ENCODE measurements at regions not wholly inside any gene's neighbourhood (a gene's known extent, or its start where the extent isn't known, plus 50 kb on each side); places are given as distances from the start of the nearest gene placed in this dataset.

DNA sequence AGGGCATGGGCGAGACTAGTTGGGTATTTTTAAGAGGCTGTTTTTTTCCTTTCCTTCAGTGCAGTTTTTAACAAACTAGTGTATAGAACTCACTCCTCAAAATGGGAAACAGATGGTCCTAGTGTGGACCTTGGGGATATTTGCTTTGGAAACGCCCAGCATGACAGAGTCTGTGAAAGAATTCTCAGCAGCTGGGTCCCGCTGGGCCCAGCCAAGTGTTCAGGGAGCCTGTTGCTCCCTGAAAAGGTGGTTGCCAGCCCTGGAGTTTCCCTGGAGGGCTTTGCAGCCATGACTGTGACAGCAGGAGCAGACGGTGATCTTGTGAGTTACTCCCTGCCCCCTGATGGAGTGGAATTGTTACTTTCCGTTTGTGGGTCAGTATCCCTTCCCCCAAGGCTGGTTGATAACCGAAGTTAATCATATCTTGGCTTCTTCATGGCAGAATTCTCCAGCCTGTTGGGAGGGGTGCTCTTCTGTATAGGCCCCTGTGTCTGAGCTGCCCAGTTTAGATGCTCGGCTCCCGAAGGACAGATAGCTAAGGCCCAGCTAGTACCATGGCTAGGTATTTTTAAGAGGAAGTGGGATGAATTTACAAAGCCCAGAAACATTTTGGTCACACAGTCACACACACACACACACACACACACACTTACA is 278.6 kb upstream of the HABP2 start:
- H3K27ac ChIP-seq (ENCODE audit: low read length): no peak overlapping the region
- H3K36me3 ChIP-seq (ENCODE audit: insufficient read depth, low read length): no peaks in the 10 kb centered on the region
- no peaks in the 10 kb centered on the region for H3K79me2 ChIP-seq (replicated peaks; ENCODE audit: insufficient read depth, low read length)
- H3K9ac ChIP-seq (ENCODE audit: low read length): no peak overlapping the region
- H3F3A ChIP-seq (ENCODE audit: insufficient read depth, low read length, poor library complexity, severe bottlenecking): no peaks in the 10 kb centered on the region
- H3K9me2 ChIP-seq (ENCODE audit: insufficient read depth, low read length): no peaks in the 10 kb centered on the region
- no peak overlapping the region for H3K4me2 ChIP-seq (ENCODE audit: low read length)
- TF ChIP-seq EP300 (conservative IDR thresholded peaks at IDR 0.05; ENCODE audit: poor library complexity, severe bottlenecking): no peak
- TF ChIP-seq MXI1 (conservative IDR thresholded peaks at IDR 0.05; ENCODE audit: poor library complexity, severe bottlenecking): no peak
- no peak for TF ChIP-seq CTCF (IDR thresholded peaks at IDR 0.05; ENCODE audit: poor library complexity, severe bottlenecking)
- TF ChIP-seq POLR2AphosphoS5 (IDR thresholded peaks at IDR 0.05): no peak
- H3K27me3 ChIP-seq (ENCODE audit: insufficient read depth, low read depth, low read length): no peaks in the 10 kb centered on the region
- no peaks in the 10 kb centered on the region for H4K20me1 ChIP-seq (ENCODE audit: insufficient read depth)
- no peak overlapping the region for H3K4me3 ChIP-seq (ENCODE audit: low read length)
- no peaks in the 10 kb centered on the region for H3K9me3 ChIP-seq (ENCODE audit: low read length)
- no peak overlapping the region for H2AFZ ChIP-seq (ENCODE audit: low read depth, low read length)

DNA sequence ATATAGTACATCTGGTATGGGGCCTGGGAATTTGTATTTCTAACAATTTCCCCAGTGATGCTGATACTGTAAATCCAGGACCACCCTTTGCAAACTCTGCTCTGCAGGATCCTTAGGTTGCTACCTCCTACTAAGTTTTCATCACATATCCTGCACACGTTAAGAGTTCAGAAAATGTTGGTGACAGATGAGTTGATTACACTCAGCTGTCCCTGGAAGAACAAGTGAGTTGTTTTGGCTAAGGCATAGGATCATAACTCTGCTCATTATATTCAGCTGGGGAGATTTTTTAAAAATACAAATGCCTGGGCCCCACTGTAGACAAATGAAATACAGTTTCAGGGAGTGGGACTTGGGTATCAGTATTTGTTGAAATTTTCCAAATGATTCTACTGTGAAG is 274.6 kb upstream of the HABP2 start:
- no peak overlapping the region for H3K9ac ChIP-seq (ENCODE audit: low read length)
- no peaks in the 10 kb centered on the region for H3K9me2 ChIP-seq (ENCODE audit: insufficient read depth, low read length)
- TF ChIP-seq REST (IDR thresholded peaks at IDR 0.05; ENCODE audit: borderline replicate concordance) (no peak), EZH2 (IDR thresholded peaks at IDR 0.05; ENCODE audit: borderline replicate concordance, insufficient read depth, low read length, poor library complexity, severe bottlenecking) (no peak), POLR2AphosphoS5 (IDR thresholded peaks at IDR 0.05) (no peak)
- H3K4me2 ChIP-seq (ENCODE audit: low read length): no peak overlapping the region
- H3K4me3 ChIP-seq (ENCODE audit: low read length): no peak overlapping the region
- H3K27ac ChIP-seq (ENCODE audit: low read length): no peak overlapping the region
- no peaks in the 10 kb centered on the region for H4K20me1 ChIP-seq (ENCODE audit: insufficient read depth)
- no peaks in the 10 kb centered on the region for H3K9me3 ChIP-seq (ENCODE audit: low read length)
- no peaks in the 10 kb centered on the region for H3F3A ChIP-seq (ENCODE audit: insufficient read depth, low read length, poor library complexity, severe bottlenecking)
- no peaks in the 10 kb centered on the region for H3K79me2 ChIP-seq (replicated peaks; ENCODE audit: insufficient read depth, low read length)
- H2AFZ ChIP-seq (ENCODE audit: low read depth, low read length): no peak overlapping the region
- H3K36me3 ChIP-seq (ENCODE audit: insufficient read depth, low read length): no peaks in the 10 kb centered on the region
- no peaks in the 10 kb centered on the region for H3K27me3 ChIP-seq (ENCODE audit: insufficient read depth, low read depth, low read length)

GRCh38 chr10:113278664-113279063 is 274.2 kb upstream of the HABP2 start:
- Histone ChIP-seq H3K27ac (ENCODE audit: low read length) (no peak overlapping the region), H3K9me3 (ENCODE audit: low read length) (no peaks in the 10 kb centered on the region)
- no peak for TF ChIP-seq CTCF (IDR thresholded peaks at IDR 0.05; ENCODE audit: poor library complexity, severe bottlenecking)
- TF ChIP-seq SMC3 (conservative IDR thresholded peaks at IDR 0.05; ENCODE audit: poor library complexity): no peak
- TF ChIP-seq POLR2AphosphoS5 (IDR thresholded peaks at IDR 0.05): no peak

More at GRCh38 chr10:113278664-113279063, 274.2 kb upstream of the HABP2 start:
- no peaks in the 10 kb centered on the region for H3K27me3 ChIP-seq (ENCODE audit: insufficient read depth, low read depth, low read length)
- H3K4me2 ChIP-seq (ENCODE audit: low read length): no peak overlapping the region
- no peak overlapping the region for H3K9ac ChIP-seq (ENCODE audit: low read length)
- H3K36me3 ChIP-seq (ENCODE audit: insufficient read depth, low read length): no peaks in the 10 kb centered on the region
- no peak overlapping the region for H2AFZ ChIP-seq (ENCODE audit: low read depth, low read length)
- H3F3A ChIP-seq (ENCODE audit: insufficient read depth, low read length, poor library complexity, severe bottlenecking): no peaks in the 10 kb centered on the region
- no peaks in the 10 kb centered on the region for H4K20me1 ChIP-seq (ENCODE audit: insufficient read depth)
- H3K79me2 ChIP-seq (replicated peaks; ENCODE audit: insufficient read depth, low read length): no peaks in the 10 kb centered on the region
- no peaks in the 10 kb centered on the region for H3K9me2 ChIP-seq (ENCODE audit: insufficient read depth, low read length)
- no peak overlapping the region for H3K4me3 ChIP-seq (ENCODE audit: low read length)
